Activated naive CD8-positive, alpha-beta T cell (primary cell): ENCODE measurements at regions not wholly inside any gene's neighbourhood (a gene's known extent, or its start where the extent isn't known, plus 50 kb on each side); places are given as distances from the start of the nearest gene placed in this dataset.

Experiments
- H3K27ac Mint-ChIP-seq: one replicate; pipeline ENCODE4 v1.8.0; 2021; ENCODE audit warnings: mixed read lengths
- H3K27me3 Mint-ChIP-seq: one replicate; pipeline ENCODE4 v1.8.0; 2021; ENCODE audit warnings: mixed read lengths
- H3K36me3 Mint-ChIP-seq: one replicate; pipeline ENCODE4 v1.8.0; 2021; ENCODE audit warnings: mixed read lengths
- H3K4me1 Mint-ChIP-seq: one replicate; pipeline ENCODE4 v1.8.0; 2021; ENCODE audit warnings: low read depth, mixed read lengths
- H3K4me3 Mint-ChIP-seq: one replicate; pipeline ENCODE4 v1.8.0; 2021; ENCODE audit warnings: mild to moderate bottlenecking, mixed read lengths
- H3K9me3 Mint-ChIP-seq: one replicate; pipeline ENCODE4 v1.8.0; 2021; ENCODE audit warnings: low read depth, mixed read lengths

GRCh38 chr7:33836797-33837355 is 68.5 kb upstream of the BMPER start:
- Mint-ChIP-seq H3K4me1 (no peaks in the 10 kb centered on the region), H3K36me3 (no peaks in the 10 kb centered on the region), H3K4me3 (no peak overlapping the region), H3K9me3 (no peaks in the 10 kb centered on the region), H3K27me3 (no peaks in the 10 kb centered on the region), H3K27ac (no peak overlapping the region)

- no peaks in the 10 kb centered on the region for H3K9me3 Mint-ChIP-seq
- no peak overlapping the region for H3K27ac Mint-ChIP-seq
- no peak overlapping the region for H3K4me3 Mint-ChIP-seq
- no peaks in the 10 kb centered on the region for H3K27me3 Mint-ChIP-seq
- H3K36me3 Mint-ChIP-seq = no peaks in the 10 kb centered on the region
- no peaks in the 10 kb centered on the region for H3K4me1 Mint-ChIP-seq
These were observed 67.9 kb upstream of the BMPER start for GRCh38 chr7:33837356-33837851.

GRCh38 chr7:33841031-33841430 is 64.3 kb upstream of the BMPER start:
- no peaks in the 10 kb centered on the region for H3K4me1 Mint-ChIP-seq
- H3K27ac Mint-ChIP-seq = no peak overlapping the region
- no peaks in the 10 kb centered on the region for H3K27me3 Mint-ChIP-seq
- H3K4me3 Mint-ChIP-seq = no peak overlapping the region
- no peaks in the 10 kb centered on the region for H3K9me3 Mint-ChIP-seq
- H3K36me3 Mint-ChIP-seq = no peaks in the 10 kb centered on the region

GRCh38 chr7:33841705-33842129 is 63.6 kb upstream of the BMPER start:
- no peak overlapping the region for H3K4me3 Mint-ChIP-seq
- peaks cover under 1% of the 10 kb centered on the region for H3K27me3 Mint-ChIP-seq
- H3K9me3 Mint-ChIP-seq = no peaks in the 10 kb centered on the region
- H3K36me3 Mint-ChIP-seq = no peaks in the 10 kb centered on the region
- H3K27ac Mint-ChIP-seq = no peak overlapping the region
- no peaks in the 10 kb centered on the region for H3K4me1 Mint-ChIP-seq

GRCh38 chr7:33842150-33842549 is 63.2 kb upstream of the BMPER start:
- Mint-ChIP-seq H3K36me3 (no peaks in the 10 kb centered on the region), H3K9me3 (no peaks in the 10 kb centered on the region), H3K27me3 (peaks cover 1% of the 10 kb centered on the region), H3K27ac (no peak overlapping the region), H3K4me1 (no peaks in the 10 kb centered on the region), H3K4me3 (no peak overlapping the region)

GRCh38 chr7:33845991-33846509 is 59.3 kb upstream of the BMPER start:
- no peak overlapping the region for H3K27ac Mint-ChIP-seq
- no peaks in the 10 kb centered on the region for H3K4me1 Mint-ChIP-seq
- no peaks in the 10 kb centered on the region for H3K9me3 Mint-ChIP-seq
- H3K4me3 Mint-ChIP-seq = no peak overlapping the region
- H3K36me3 Mint-ChIP-seq = no peaks in the 10 kb centered on the region
- H3K27me3 Mint-ChIP-seq = peaks cover 7% of the 10 kb centered on the region

- H3K27ac Mint-ChIP-seq = no peak overlapping the region
- peaks cover 9% of the 10 kb centered on the region for H3K27me3 Mint-ChIP-seq
- no peaks in the 10 kb centered on the region for H3K9me3 Mint-ChIP-seq
- H3K4me3 Mint-ChIP-seq = no peak overlapping the region
- H3K4me1 Mint-ChIP-seq = no peaks in the 10 kb centered on the region
- H3K36me3 Mint-ChIP-seq = no peaks in the 10 kb centered on the region
These were observed 56.3 kb upstream of the BMPER start for GRCh38 chr7:33849004-33849403.

GRCh38 chr7:33849971-33850559 is 55.3 kb upstream of the BMPER start:
- Mint-ChIP-seq H3K27ac (no peak overlapping the region), H3K27me3 (peaks cover 11% of the 10 kb centered on the region), H3K9me3 (no peaks in the 10 kb centered on the region), H3K36me3 (no peaks in the 10 kb centered on the region), H3K4me3 (no peak overlapping the region), H3K4me1 (no peaks in the 10 kb centered on the region)

GRCh38 chr7:33850768-33851167 is 54.6 kb upstream of the BMPER start:
- no peak overlapping the region for H3K4me3 Mint-ChIP-seq
- H3K36me3 Mint-ChIP-seq = no peaks in the 10 kb centered on the region
- H3K27me3 Mint-ChIP-seq = peaks cover 11% of the 10 kb centered on the region
- no peak overlapping the region for H3K27ac Mint-ChIP-seq
- H3K9me3 Mint-ChIP-seq = no peaks in the 10 kb centered on the region
- H3K4me1 Mint-ChIP-seq = no peaks in the 10 kb centered on the region

- no peaks in the 10 kb centered on the region for H3K4me1 Mint-ChIP-seq
- H3K27me3 Mint-ChIP-seq = peaks cover 11% of the 10 kb centered on the region
- no peak overlapping the region for H3K4me3 Mint-ChIP-seq
- H3K27ac Mint-ChIP-seq = no peak overlapping the region
- no peaks in the 10 kb centered on the region for H3K36me3 Mint-ChIP-seq
- no peaks in the 10 kb centered on the region for H3K9me3 Mint-ChIP-seq
These were observed 52.5 kb upstream of the BMPER start for GRCh38 chr7:33852838-33853237.

GRCh38 chr7:33853361-33854062 is 51.8 kb upstream of the BMPER start:
- H3K9me3 Mint-ChIP-seq = no peaks in the 10 kb centered on the region
- H3K27ac Mint-ChIP-seq = no peak overlapping the region
- H3K4me1 Mint-ChIP-seq = no peaks in the 10 kb centered on the region
- H3K4me3 Mint-ChIP-seq = no peak overlapping the region
- H3K27me3 Mint-ChIP-seq = peaks cover 13% of the 10 kb centered on the region
- H3K36me3 Mint-ChIP-seq = no peaks in the 10 kb centered on the region

- H3K27ac Mint-ChIP-seq = no peak overlapping the region
- no peaks in the 10 kb centered on the region for H3K9me3 Mint-ChIP-seq
- no peaks in the 10 kb centered on the region for H3K4me1 Mint-ChIP-seq
- H3K27me3 Mint-ChIP-seq = peaks cover 16% of the 10 kb centered on the region
- H3K4me3 Mint-ChIP-seq = no peak overlapping the region
- no peaks in the 10 kb centered on the region for H3K36me3 Mint-ChIP-seq
These were observed 51.2 kb upstream of the BMPER start for GRCh38 chr7:33854178-33854577.

- H3K36me3 Mint-ChIP-seq = no peaks in the 10 kb centered on the region
These were observed 50.5 kb upstream of the BMPER start for GRCh38 chr7:33854801-33855350.

More at GRCh38 chr7:33854801-33855350, 50.5 kb upstream of the BMPER start:
- Mint-ChIP-seq H3K4me3 (no peak overlapping the region), H3K27ac (no peak overlapping the region), H3K27me3 (peaks cover 13% of the 10 kb centered on the region), H3K4me1 (no peaks in the 10 kb centered on the region), H3K9me3 (no peaks in the 10 kb centered on the region)
